ENCODE measurements at regions not wholly inside any gene's neighbourhood (a gene's known extent, or its start where the extent isn't known, plus 50 kb on each side); places are given as distances from the start of the nearest gene placed in this dataset.
A peak's percentile ranks its signal among the peaks of the same experiment; 100 is the strongest.

GRCh38 chr2:195482010-195482409, 175.0 kb upstream of the SLC39A10 start:
- POLR2A ChIA-PET: interaction anchor here (0.6 kb wide), 1 partner anchor 38 kb away, joined by 3 read pairs; no protein-coding TSS in a partner anchor
- DNase-seq (ENCODE audit: low read depth, low spot score): no peak
- H3K4me3 ChIP-seq (ENCODE audit: low read depth, low read length): no peak overlapping the region
- CTCF ChIA-PET: no interaction called here
- TF ChIP-seq CTCF (IDR thresholded peaks at IDR 0.05; ENCODE audit: insufficient read depth, low read length, missing control alignments): no peak

GRCh38 chr2:195480121-195480520, 176.9 kb upstream of the SLC39A10 start:
- ChIA-PET POLR2A (no interaction called here), CTCF (no interaction called here)
- no peak for DNase-seq (ENCODE audit: low read depth, low spot score)
- TF ChIP-seq CTCF (IDR thresholded peaks at IDR 0.05; ENCODE audit: insufficient read depth, low read length, missing control alignments): no peak
- H3K4me3 ChIP-seq (ENCODE audit: low read depth, low read length): no peak overlapping the region

DNA sequence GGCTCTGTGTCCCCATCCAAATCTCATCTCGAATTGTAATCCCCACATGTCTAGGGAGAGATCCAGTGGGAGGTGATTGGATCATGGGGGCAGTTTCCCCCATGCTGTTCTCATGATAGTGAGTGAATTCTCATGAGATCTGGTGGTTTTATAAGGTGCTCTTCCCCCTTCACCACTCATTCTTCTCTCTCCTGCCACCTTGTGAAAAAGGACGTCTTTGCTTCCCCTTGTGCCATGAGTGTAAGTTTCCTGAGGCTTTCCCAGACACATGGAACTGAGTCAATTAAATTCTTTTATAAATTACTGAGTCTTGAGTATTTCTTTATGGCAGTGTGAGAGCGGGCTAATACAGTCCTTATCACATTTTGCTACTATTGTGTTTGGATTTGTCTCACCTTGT, 177.6 kb upstream of the SLC39A10 start:
- no peak for DNase-seq (ENCODE audit: low read depth, low spot score)
- ChIA-PET CTCF (no interaction called here), POLR2A (no interaction called here)
- no peak overlapping the region for H3K4me3 ChIP-seq (ENCODE audit: low read depth, low read length)
- TF ChIP-seq CTCF (IDR thresholded peaks at IDR 0.05; ENCODE audit: insufficient read depth, low read length, missing control alignments): no peak

DNA sequence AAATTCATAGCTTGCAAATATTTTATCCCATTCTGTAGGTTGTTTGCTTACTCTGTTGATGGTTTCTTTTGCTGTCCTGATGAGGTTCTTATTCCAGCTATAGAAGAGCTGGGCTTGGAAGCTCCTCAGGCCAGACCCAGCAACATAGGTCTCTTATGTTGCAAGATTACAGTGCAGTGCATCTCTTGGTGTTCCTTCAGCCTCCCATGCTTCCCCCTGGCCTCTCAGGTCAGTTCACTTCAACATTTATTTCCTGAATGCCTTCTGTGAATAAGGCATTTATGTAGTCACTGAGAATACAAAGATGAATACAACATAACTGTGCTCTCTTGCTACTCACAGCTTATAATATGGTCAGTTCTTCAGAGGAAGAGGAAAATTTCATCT, 179.0 kb upstream of the SLC39A10 start:
- DNase-seq (ENCODE audit: low read depth, low spot score): no peak
- CTCF ChIA-PET: interaction anchor here (0.7 to 1.3 kb wide), 2 partner anchors 179 to 182 kb away, joined by 3 read pairs; partner anchors contain the start of gene SLC39A10
- TF ChIP-seq CTCF (IDR thresholded peaks at IDR 0.05; ENCODE audit: insufficient read depth, low read length, missing control alignments): no peak

DNA sequence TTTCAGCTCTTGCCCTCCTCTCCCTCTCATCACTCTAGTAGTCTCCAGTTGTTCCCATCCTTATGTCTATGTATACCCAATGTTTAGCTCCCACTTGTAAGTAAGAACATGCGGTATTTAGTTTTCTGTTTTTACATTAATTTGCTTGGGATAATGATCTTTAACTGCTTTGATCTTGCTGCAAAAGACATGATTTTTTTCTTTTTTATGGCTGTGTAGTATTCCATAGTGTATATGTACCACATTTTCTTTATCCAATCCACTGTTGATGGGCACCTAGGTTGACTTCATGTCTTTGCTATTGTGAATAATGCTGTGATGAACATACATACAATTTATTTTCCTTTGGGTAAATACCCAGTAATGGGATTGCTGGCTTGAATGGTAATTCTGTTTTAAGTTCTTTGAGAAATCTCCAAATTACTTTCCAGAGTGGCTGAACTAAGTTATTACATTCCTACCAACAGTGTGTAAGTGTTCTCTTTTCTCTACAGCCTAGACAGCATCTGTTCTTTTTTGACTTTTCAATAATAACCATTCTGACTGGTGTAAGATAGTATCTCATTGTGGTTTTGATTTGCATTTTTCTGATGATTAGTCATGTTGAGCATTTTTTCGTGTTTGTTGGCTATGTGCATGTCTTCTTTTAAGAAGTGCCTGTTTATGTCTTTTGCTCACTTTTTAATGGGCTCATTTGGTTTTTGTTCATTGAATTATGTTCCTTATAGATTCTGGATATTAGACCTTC, 179.6 kb upstream of the SLC39A10 start:
- POLR2A ChIA-PET: no interaction called here
- CTCF ChIA-PET: interaction anchor here (0.7 to 1.3 kb wide), 2 partner anchors 179 to 183 kb away, joined by 3 read pairs; partner anchors contain the start of gene SLC39A10
- DNase-seq (ENCODE audit: low read depth, low spot score): peak; percentile 72
- TF ChIP-seq CTCF (IDR thresholded peaks at IDR 0.05; ENCODE audit: insufficient read depth, low read length, missing control alignments): no peak
- no peak overlapping the region for H3K4me3 ChIP-seq (ENCODE audit: low read depth, low read length)

More for the DNA sequence above, 179.0 kb upstream of the SLC39A10 start:
- H3K4me3 ChIP-seq (ENCODE audit: low read depth, low read length): no peak overlapping the region
- POLR2A ChIA-PET: no interaction called here

GRCh38 chr2:195475336-195475735, 181.7 kb upstream of the SLC39A10 start:
- no peak for TF ChIP-seq CTCF (IDR thresholded peaks at IDR 0.05; ENCODE audit: insufficient read depth, low read length, missing control alignments)
- H3K4me3 ChIP-seq (ENCODE audit: low read depth, low read length): no peak overlapping the region
- no peak for DNase-seq (ENCODE audit: low read depth, low spot score)
- CTCF ChIA-PET: interaction anchor here (1.2 kb wide), 1 partner anchor 185 kb away, joined by 5 read pairs; no protein-coding TSS in a partner anchor
- POLR2A ChIA-PET: no interaction called here

Measured in AG04449 (cell line).